HT-29 (cell line): ENCODE measurements at regions not wholly inside any gene's neighbourhood (a gene's known extent, or its start where the extent isn't known, plus 50 kb on each side); places are given as distances from the start of the nearest gene placed in this dataset.

ENCODE experiments used
- DNase-seq: peaks from one replicate; pipeline ENCODE4 v3.0.0-alpha.2; 2015; ENCODE audit warnings: low spot score

DNA sequence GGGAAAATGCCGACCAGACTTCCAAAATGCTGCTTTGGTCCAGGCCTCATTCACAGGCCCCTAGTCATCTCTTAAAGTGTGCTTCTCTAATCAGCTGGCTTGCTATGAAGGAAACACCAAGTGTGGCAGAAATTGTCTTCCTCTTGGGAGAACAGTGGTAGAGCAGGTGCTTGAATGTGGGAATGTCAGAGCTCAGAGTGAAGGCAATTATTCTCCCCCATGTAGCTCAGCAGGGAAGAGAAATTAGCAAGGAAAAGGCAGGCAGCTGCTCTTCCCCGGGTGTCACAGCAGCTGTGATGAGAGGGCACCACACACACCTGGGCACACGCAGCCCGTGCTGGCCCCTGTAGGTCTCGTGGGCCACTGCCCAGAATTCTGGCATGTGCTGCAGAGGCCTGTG lies 358.5 kb downstream of the WDR72 start:
- no peak for DNase-seq

DNA sequence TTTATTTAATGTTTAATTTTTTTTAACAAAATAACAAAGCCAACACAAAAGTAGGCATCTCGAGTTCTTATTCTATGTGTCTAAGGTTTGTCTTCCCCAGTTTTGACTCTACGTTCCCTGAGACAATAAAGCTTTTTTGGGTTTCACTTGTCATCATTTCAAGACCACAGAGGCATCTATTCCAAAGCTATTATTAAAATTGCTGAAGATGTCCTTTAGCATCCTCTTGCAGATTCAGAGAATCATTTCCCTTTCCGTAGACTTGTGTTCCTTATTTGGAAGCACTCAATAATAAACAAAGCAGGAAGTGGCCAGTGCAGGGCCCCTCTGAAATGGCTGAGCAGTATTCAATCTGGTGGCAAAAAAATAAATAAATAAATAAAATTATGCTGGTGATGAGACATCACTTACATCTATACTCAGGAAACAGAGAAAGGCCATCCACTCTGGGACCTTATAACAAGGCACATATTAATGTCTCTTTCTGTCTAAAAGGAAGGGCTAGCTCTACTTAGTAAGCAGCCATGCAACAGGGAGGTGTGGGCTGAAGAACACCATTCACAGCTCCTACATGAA lies 362.3 kb downstream of the WDR72 start:
- DNase-seq, result no peak

DNA sequence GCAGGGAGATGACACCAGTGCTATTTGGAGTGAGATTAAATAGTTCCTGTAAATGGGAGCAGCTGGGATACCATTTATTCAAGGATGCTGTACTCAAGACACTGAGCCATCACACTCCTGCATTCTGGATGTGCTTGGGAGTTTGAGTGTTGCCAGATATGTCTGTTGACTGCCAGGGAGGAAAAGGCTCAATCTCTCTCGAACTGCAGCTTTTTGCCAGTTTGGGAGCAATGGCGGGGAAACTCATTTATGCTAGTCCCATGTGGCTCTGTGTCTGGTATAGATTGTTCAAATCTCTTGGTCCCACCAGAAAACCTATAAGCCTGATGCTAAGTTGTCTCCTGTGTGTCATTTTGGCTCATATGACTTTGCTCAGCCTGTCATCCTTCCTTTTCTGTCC lies 363.6 kb downstream of the WDR72 start:
- no peak for DNase-seq

DNA sequence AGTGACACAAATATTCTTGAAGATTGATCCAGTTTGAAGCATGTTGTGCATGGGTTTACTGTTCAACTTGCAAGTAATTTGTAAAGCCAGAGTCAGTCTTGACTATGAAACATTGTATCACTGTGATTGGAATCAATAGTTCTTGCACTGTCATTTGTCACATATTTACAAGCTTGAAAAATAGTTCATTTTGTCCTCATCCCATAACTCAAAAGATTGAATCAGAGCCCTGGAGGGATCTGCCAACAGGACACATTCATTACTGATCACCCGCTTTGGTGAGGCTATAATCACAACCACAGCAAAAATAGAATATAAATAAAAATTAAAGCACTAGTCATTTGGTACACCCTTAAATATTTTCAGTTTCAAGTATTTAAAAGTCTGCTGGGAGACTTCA lies 368.9 kb downstream of the WDR72 start:
- DNase-seq, result no peak

DNA sequence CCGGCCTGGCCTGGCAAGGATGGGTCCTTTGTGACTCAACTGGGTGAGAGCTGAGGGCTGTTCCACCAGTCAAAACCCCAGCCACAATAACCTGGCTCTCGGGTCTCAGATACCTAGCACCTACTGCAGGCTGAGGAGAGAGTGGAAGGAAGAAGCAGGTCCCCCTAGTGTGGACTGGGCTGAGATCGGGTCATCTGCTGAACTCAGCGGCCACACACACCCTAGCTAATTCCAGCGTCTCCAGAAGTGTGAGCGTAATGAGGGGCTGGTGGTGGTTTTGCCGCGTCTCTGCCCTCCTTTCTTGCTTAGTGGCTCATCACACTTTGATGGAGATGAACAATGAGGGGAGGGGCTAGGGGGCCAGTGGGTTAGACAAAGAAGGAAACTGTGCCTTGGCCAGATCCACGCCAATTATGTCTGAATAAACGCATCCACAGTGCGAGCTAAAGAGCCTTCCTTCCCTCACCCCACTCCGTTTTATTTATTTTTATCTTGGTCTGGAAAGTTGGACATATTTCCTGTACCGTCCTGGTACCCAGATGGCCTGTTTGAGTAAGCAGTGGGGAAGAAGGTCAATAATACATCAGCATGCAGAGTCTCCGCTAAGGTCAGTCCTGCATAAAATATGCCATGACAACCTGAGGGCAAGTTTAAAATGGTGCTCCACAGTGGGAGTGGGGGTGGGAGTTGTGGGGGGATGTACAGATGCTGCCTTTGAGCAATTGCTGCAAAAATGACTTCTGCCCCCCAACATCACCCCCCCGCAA lies 370.0 kb downstream of the WDR72 start:
- no peak for DNase-seq

DNA sequence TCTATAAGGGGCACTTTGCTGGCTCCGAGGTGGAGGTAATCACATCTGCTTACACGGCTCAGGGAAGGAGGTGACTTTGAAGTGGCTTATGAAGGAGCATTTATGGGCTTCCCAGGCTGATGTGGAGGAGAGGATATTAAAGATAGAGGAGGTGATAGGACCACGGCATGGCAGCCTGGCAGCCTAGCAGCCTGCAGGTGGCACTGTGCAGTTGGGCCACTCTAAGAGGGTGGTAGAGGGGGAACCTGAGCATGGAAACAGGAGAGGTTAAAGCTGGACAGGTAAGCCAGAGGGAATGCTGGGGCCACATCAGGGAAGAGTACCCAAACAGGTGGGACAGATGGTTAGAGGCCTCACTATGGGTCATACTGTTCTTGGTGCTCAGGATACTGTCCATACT lies 375.0 kb downstream of the WDR72 start:
- peak; percentile 78 for DNase-seq

DNA sequence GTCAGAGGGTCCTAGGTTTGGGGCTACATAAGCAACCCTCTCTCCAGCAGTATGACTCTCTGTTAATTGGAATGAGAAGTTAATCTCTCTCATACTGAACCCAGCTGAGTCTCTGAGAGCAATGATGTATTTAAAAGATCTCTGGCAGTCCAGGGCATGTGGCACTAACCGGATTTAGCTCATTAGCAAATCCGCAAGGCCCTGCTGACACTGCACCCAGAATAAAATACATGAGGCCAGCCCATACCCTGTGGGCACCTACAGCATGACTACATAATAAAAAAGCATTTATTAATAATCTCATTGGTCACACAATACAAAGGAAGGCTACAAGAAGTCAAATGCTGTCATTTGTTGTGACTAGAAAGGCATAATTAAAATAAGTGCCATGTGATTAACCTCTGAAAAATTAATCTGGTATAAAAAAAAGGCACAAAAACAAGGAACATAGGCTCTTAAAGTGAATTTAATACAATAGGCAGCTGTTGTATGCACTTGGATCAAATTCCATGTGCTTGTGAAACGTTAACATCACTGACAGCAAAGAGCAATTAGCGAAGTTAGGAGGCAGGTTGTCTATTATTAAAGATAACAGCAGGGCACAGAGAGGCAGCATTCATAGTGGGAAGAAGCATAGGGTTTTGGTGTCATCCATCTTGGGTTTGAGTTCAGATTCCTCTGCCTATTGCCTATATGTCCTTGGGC lies 381.2 kb downstream of the WDR72 start:
- no peak for DNase-seq

DNA sequence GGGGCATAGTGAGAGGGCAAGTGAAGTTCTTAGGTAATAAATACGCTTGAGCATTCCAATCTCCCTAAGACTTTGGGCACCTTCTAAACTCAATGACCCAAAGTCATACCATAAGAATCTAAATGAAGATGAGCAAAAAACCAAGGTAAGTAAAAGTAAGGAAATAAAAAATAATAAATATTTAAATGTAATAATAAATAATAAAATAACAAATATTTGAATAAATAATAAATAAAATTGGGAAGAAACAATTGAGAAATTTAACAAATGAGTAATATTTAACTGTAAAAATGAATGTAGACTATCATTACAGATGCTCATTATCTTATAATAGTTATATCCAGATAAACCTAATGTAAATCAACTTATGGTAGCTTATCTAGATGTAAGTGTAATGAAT lies 391.7 kb downstream of the WDR72 start:
- no peak for DNase-seq

DNA sequence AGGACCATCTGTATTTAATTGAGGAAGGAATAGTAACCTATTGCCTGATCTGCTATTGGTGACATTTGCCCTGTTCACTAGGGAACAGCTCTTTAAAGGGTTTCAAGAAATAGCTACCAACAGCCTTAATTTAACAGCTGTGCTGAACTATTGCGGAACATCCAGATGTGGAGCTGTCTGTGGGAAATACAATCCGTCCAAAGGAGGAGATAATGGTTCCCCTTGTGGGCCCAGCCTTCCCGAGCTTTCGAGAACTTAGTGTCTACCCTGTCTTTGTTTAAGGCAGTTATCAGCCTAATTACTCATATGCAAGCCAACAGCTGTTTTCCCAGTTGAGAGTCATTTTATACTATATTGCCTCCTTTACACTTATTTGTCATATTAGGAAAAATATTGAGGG lies 398.6 kb downstream of the WDR72 start:
- no peak for DNase-seq

DNA sequence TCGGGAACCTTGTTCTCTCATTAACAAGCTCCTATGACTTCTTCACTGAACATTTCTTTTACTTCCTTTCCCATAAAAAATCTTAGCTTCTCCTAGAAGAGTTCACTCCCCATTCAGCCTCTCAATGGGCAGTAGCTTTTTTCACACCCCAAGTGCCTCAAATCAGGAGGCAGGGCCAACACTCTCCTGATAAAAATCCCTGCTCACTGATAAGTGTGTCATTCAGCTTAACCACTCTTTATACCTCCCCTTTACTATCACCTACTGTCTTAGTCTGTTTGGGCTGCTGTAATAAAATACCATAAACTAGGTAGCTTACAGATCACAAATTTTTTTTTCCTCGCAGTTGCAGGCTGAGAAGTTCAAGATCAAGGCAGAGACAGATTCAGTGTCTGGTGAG lies 400.4 kb downstream of the WDR72 start:
- no peak for DNase-seq

DNA sequence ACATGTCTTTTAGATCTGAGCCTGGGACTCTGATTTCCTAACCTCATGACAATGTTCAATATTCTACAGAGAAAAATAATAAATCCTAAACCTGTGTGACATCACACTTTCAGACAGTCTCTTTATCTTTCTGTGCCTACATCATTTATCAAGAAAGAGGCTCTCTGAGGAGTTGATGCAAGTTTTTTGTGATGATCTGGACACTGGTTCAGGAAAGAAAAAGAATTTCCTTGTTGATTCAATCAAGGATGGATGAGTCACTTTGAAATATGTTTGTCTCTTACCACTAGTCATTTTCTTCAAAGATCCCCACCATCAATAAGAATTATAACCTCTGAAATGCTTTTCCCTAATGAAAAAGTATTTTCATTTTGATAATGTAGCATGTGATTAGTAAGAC lies 404.6 kb downstream of the WDR72 start:
- no peak for DNase-seq

DNA sequence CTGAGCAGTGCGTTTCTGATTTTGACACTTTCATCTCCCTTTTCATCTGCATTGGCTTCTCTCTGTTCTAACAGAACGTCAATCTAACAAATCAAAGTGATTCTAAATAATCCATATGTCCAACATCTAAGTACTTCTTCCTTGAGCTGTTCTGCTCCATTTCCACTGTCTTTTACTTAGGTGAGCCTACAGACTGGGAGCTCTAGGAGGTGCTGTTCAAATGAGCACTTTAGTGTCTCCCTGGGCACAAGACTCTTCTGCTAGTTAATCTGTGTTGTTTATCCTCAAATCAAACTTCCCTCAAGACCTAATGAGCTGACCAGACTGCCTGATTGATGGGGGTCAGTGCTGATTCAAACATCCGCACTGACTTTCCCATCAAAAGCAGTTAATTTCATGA lies 408.1 kb downstream of the WDR72 start:
- DNase-seq, result peak; percentile 12

DNA sequence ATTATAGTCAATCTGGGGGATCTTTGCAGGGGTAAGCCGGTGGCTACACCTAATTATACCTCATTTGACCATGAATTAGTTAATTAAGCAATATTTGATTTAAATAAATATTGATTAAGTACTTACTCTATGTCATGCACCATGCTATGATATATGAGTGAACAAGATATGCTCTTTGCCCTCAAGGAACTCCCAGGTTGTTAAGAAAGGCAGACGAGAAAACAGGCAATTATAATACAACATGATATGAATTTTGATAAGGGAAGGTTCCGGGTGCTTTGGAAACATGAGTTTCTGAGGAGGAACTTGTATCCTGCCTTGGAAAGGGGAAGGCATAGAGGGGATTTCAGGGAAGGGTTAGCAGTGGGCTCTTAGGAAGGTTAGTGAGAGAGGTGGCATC lies 412.9 kb downstream of the WDR72 start:
- no peak for DNase-seq

DNA sequence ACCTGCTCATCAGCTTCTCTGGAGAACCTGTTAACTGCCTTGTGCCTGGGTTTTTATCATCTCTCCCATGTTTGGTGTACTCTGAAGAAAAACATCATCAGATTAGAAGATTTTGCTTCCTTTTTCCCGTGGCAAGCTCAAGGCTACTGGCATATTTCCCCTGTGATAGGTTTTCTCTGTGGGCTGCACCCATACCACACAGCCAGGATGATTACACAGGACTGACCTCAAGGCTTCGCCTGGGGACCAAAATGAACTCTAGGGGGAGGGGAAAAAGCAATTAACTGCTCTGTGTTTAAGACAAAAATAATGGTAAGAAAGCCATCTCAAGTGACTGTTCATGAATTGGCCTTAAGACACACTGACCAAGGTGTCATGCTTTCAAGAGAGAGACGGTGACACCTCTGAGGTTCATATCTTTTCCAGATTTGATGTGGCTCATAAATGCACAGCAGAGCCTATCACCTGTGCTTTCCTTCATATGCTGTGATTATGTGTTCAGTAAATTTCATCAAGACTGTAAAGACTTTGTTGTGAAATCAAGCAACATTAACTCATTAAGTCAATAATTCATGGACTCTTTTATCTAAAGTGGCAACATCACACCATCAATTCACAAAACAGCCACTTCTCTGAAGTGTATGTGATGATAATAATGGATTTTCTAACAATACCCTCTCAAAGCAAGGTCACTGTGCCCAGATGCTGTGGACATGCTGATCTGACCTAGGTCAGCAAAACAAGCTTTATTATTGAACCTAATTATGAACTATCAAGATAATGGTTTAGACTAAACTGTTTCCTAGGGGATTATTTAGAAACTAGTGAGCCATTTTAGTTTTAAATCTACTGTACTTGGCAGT lies 427.9 kb downstream of the WDR72 start:
- no peak for DNase-seq

DNA sequence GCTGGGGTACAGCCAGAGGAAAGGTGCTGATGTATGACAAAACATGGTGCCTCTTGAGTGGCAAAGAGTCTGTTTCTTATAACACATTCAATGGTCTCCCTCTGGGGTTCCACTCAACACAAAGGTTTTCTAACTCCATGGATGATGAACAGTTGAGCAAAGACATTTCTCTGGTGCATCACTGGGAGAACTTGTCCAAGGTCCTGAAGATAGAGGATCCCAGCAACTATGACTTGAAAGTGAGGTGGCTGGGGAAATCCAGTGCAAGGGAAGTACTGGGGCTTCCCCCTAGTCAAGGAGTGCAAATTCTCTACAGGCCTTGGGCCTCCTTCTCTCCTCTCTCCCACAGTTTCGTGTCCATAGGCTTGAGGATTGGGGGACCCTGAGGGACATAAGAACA lies 431.1 kb downstream of the WDR72 start:
- DNase-seq, result no peak

DNA sequence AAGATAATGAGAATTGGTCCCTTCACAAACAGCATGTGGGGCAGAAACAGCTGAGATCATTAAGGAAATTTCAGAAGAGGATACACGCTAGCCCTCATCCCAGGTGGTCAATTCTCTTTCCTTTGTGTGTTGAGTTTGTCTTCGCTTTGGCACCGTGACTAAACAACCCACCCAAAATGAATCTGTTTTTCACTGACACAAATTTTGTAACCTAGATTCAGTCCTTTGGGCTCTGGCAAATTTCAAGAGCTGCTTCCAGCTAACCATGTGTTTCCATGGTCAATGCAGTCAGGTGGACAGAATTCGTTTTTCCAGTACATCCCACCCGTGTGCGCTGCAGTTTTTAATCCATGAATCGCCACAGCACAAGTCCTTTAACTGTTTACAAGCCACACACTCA lies 435.4 kb downstream of the WDR72 start:
- no peak for DNase-seq

DNA sequence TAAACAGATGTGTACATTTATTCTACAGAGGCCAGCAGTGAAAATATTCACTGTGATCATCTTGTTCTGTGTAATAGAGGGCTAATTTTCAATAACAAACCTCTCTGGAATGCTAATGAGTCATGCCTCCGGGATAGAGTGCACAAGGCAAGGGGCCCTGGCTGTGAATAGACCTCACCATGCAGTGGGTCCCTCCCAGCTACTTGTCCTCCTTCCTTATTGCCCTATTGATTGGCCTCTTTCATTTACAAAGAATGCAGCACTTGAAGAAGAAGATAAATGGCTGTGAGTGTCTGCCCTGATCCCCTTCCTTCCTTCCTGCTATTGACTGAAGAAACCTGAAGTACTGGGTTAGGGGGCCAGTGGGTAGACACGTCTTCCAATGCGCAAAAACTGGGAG lies 436.3 kb downstream of the WDR72 start:
- no peak for DNase-seq

DNA sequence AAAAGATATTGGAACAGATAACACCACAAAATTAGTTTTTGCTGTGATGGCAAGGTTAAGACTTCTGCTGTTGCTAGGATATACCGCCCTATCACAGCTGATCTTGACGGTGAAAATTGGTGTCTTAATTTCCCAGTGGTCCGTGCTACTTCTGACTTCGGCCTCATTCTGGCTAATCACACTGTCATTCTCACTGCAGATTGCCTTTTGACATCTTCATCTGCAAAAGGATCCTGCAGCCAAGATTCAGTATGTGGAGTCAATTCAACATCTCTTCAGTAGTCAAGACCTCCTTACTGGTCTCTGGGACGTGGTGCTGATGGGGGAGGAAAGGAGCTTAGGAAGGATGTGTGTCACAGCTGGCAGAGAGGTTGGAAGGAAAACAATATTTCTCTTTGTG lies 438.6 kb downstream of the WDR72 start:
- DNase-seq, result no peak

DNA sequence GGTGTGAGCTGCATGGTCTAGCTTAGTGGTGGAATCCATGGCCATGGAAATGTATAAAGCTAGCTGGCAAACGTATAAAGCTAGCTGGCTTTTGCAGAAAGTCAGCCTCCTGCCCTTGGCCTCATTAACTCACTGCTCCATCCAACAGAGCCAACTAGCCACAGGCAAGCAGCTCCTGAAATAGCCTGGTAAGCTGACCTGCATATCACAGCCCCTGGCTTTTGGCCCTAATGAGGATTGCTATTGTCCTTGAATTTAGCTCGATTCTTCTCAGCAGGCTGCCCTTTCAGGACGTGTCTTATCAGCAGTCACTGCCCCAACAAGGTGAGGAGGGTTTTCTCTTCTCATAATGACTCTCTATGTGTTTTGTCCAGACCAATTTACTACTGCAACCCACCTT lies 446.8 kb downstream of the WDR72 start:
- no peak for DNase-seq

DNA sequence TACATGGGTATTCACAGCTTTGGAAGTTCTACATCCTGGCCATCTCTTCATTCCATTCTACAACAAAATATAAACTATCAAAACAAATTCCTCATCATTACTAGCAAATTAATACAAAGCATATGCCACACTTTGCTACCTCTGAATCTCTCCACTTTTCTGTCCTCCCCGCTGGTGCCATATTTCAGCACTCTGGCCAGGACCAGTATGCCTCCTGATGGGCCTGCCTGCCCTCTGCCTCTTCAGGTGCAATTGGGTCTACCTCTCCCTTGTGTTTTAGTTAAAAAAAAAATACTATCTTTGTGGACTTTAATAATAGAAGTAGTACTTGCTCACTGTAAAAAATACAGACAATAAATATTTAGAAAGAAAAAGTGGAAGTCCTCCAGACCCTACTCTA lies 448.8 kb downstream of the WDR72 start:
- no peak for DNase-seq

DNA sequence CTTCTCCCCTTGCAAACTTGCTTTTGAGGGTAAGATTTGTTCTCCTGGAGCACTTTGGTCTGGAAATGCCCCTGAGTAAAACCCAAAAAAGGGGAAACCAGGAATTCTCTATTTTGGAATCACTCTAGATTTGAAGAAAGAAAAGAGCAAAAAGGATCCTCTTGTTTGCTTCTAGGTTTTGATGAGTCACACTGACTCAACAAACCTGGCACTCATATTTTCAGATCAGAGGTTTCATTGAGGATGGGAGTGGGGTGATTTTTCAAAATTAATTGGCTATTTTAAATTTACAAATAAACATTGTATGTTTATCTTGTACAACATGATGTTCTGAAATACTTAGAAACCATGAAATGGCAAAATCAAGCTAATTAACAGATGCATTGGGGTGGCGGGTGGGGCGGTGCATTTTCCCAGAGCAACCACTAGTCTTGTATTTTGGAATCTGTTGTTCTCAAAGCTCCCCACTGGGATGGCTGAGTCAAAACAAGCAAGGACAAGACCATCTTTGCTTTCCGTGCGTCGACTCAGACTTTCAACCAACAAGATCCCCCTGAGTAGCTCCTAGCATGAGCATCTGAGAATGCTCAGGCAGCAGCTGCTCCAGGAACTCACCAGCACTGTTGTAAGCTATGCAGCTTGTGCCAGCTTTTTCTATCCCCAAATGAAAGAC lies 451.4 kb downstream of the WDR72 start:
- DNase-seq, result no peak

DNA sequence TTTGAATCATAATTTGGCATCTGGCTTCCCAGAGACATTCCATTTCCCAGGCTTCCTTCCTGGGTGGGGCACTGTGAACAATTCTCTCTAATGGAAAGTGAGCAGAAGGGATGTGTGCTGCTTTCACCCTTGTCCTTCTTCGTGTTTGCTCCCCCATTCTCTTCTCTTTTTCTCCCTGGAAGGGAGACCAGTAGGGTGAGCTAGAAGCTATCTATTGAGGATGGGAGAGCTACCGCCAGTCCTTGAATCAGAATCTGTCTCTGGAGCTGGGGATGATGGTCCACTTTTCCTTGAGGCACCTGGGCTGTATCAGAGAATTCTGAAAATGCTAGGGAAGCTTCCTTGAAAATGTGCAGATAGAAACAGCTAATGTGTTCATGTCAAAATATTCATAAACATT lies 453.9 kb downstream of the WDR72 start:
- no peak for DNase-seq
